Muscle layer of colon (tissue), 2 donors: ENCODE measurements at regions not wholly inside any gene's neighbourhood (a gene's known extent, or its start where the extent isn't known, plus 50 kb on each side); places are given as distances from the start of the nearest gene placed in this dataset.

Source experiments
- H3K27ac ChIP-seq: one replicate; pipeline ENCODE4 v1.7.0; 2013; ENCODE audit warnings: low read depth, mild to moderate bottlenecking, low read length, moderate library complexity
- H3K27me3 ChIP-seq, 2 donors: one replicate each; pipeline ENCODE4 v1.7.0; 2013; ENCODE audit warnings: low read length in 2 of 2, mild to moderate bottlenecking in 2 of 2; ENCODE audit not compliant: insufficient read depth in 2 of 2, control insufficient read depth in 1 of 2
- H3K36me3 ChIP-seq: one replicate; pipeline ENCODE4 v1.7.0; 2013; ENCODE audit warnings: mild to moderate bottlenecking, low read length; ENCODE audit not compliant: insufficient read depth
- H3K4me1 ChIP-seq: one replicate; pipeline ENCODE4 v1.7.0; 2013; ENCODE audit warnings: mild to moderate bottlenecking, low read length; ENCODE audit not compliant: insufficient read depth
- H3K4me3 ChIP-seq, 2 donors: one replicate each; pipeline ENCODE4 v1.7.0; 2013; ENCODE audit warnings: low read length in 2 of 2, low read depth in 1 of 2, mild to moderate bottlenecking in 1 of 2, moderate library complexity in 1 of 2
- H3K9ac ChIP-seq: one replicate; pipeline ENCODE4 v1.7.0; 2013; ENCODE audit warnings: low read length
- H3K9me3 ChIP-seq: one replicate; pipeline ENCODE4 v1.7.0; 2013; ENCODE audit warnings: mild to moderate bottlenecking, low read length
- donor health status: abdominal sarcoma.
- donor health status: Adenocarcinoma of cecum.

DNA sequence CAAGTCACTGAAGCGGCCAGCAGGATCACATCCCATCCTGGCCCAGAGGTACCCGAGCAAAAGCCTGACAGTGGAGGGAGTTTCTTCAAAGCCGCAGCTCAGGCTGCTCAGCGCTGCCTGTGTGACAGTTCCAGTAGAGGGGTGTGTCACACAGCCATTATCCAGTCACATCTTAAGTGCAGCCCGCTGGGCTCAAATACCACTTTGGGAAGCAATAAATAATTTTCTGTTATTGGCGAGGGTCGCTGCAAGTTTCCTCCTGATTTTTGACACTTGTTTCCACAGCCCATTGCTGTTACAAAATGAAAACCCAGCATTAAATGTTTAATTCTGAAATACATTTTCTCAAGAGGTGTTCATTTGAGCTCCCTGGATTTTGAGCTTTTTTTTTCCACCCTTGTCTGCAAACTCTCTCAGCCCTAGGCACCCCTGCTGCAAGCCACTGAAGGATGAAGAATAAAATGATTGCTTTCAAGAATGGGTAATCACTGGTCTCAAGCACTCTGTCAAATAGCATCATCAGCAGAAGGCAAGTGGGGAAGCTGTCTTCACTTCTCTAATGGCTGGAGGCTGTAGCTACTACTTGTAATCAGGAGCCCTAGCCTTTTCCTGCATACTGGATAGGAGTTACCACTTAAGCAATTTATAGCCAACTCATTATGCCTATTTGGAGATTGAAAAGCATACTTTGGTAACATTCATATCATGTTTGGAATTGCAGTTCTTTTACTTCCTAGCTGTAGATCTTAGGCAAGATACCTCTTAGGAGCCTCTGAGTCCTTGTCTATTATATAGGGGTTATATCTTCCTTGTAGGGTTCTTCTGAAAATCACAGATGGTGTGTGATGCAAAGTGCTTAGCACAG, 373.7 kb downstream of the METTL15 start:
- Histone ChIP-seq H3K4me1 (peaks cover under 1% of the 10 kb centered on the region), H3K27ac (no peak overlapping the region), H3K9me3 (no peaks in the 10 kb centered on the region), H3K9ac (no peak overlapping the region), H3K27me3 (no peaks in the 10 kb centered on the region), H3K4me3 (no peak overlapping the region), H3K36me3 (no peaks in the 10 kb centered on the region)

DNA sequence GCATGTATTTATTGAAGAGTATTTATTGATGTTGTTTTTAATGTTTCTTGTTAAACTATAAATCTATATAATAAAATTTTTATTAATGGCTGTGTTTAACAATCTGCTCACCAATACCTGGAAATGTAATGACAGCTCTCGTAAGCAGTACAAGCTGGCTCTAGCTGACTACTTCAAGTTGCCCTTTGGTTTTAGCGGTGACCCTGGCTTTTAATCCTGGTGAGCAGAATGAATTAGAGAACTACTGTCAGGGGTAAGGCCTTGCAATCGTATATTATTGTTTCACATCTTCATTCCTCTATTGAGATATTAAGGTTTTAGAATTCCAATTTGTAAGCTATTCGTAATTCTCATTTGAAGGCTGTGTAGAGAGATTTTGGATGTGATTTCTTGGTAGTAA, 372.2 kb downstream of the METTL15 start:
- H3K27ac ChIP-seq = no peak overlapping the region
- no peaks in the 10 kb centered on the region for H3K36me3 ChIP-seq
- H3K27me3 ChIP-seq = no peaks in the 10 kb centered on the region
- H3K4me1 ChIP-seq = peaks cover 12% of the 10 kb centered on the region
- H3K9me3 ChIP-seq = no peaks in the 10 kb centered on the region
- no peak overlapping the region for H3K9ac ChIP-seq
- no peak overlapping the region for H3K4me3 ChIP-seq

DNA sequence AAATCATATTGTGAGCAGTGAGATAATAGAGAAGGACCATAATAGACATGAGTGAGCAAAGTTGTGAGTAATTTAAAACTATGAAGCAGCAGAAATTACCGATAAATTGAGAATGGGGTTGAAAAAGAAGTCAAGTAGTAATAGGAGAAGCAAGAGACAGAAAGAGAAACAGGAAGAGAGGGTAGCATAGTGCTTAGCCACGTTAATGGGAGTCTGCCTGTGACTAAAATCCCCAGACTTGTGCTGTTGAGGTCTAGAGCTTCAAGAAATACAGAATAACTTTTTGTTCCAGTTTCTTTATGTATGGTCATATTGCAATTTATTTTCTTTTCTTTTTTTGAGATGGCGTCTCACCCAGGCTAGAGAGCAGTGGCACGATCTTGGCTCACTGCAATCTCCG, 368.7 kb downstream of the METTL15 start:
- peaks cover 12% of the 10 kb centered on the region for H3K4me1 ChIP-seq
- H3K4me3 ChIP-seq = no peak overlapping the region
- H3K9me3 ChIP-seq = no peaks in the 10 kb centered on the region
- no peak overlapping the region for H3K9ac ChIP-seq
- H3K27me3 ChIP-seq = no peaks in the 10 kb centered on the region
- H3K27ac ChIP-seq = no peak overlapping the region
- H3K36me3 ChIP-seq = no peaks in the 10 kb centered on the region

DNA sequence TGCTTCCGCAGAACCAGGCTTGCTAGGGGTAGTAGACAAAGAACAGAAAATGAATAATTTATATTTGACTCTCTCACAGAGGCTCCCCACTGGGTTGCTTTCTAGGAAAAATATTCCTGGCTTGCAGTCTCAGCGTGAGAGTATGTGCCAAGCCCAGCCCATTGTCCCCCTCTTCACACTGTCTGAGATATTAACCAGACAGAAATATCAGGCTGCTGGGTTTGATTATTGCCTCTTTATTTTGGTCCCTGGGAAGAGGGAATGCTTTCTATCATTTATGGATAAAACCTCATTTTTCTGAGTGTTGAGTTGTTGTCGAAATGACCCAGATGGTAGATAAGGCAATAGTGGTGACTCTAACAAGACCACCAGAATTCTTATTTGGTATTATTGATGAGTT, 367.9 kb downstream of the METTL15 start:
- Histone ChIP-seq H3K4me3 (no peak overlapping the region), H3K27me3 (no peaks in the 10 kb centered on the region), H3K9me3 (no peaks in the 10 kb centered on the region), H3K4me1 (peaks cover 12% of the 10 kb centered on the region), H3K27ac (no peak overlapping the region), H3K36me3 (no peaks in the 10 kb centered on the region), H3K9ac (no peak overlapping the region)

DNA sequence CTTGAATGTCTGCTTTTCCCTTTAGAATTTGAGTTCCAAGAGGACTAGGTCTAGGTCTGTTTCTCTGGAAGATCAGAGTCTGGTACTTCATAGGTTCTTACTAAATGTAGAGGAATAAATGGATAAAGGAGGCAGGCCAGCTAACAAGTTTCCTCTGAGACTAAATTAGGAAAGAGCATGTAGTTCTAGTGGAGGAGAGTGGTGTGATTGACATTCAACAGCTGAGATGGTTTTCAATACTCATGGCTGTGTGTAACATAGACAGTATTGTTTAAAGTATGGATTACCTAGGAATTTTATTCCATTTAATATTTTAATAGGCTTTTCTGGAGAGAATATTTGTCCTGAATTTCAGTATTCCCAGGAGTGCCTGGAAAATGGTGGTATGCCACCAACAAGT, 364.7 kb downstream of the METTL15 start:
- no peak overlapping the region for H3K4me3 ChIP-seq
- no peak overlapping the region for H3K9ac ChIP-seq
- peaks cover 12% of the 10 kb centered on the region for H3K4me1 ChIP-seq
- no peaks in the 10 kb centered on the region for H3K36me3 ChIP-seq
- H3K27ac ChIP-seq = no peak overlapping the region
- H3K9me3 ChIP-seq = no peaks in the 10 kb centered on the region
- no peaks in the 10 kb centered on the region for H3K27me3 ChIP-seq

DNA sequence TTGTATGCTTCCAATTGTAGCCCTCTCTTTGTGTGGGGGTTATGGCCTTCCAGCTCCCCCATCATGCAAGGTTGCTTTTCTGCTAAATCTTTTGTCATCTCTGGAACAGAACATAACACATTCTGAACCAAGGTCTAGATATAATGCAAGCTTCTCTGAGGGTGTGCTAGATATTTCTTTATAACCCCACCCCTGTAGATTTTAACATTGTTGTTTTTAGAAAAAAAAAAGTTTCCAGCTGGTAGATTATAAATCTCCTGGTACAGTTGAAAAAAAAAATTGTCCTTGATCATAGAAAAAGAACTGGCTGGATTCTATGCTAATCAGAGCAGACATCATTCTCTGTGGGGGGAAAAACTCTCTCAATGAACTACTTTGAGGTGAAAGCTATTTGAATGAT, 363.3 kb downstream of the METTL15 start:
- Histone ChIP-seq H3K27ac (no peak overlapping the region), H3K27me3 (no peaks in the 10 kb centered on the region), H3K36me3 (no peaks in the 10 kb centered on the region), H3K9ac (no peak overlapping the region), H3K9me3 (no peaks in the 10 kb centered on the region), H3K4me3 (no peak overlapping the region), H3K4me1 (peaks cover 9% of the 10 kb centered on the region)

DNA sequence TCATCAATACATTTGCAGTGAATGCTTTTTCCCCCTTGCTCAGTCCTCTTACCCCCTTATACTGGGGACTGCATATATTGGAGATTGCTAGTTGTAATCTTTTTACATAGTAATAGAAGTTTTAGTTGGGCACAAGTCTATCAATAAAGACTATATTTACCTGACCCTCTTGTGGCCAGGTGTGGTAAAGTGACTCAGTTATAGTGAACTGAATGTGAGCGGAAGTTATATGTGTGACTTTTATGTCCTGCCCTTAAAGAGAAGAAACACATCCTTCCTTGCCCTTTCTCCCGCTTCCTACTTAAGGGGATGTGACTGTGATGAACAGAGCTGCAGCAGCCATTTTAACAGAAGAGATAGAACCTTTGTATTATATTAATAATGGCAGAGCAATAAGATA, 362.0 kb downstream of the METTL15 start:
- H3K27me3 ChIP-seq = no peaks in the 10 kb centered on the region
- H3K27ac ChIP-seq = no peak overlapping the region
- H3K4me1 ChIP-seq = no peaks in the 10 kb centered on the region
- no peaks in the 10 kb centered on the region for H3K36me3 ChIP-seq
- no peak overlapping the region for H3K9ac ChIP-seq
- no peak overlapping the region for H3K4me3 ChIP-seq
- no peaks in the 10 kb centered on the region for H3K9me3 ChIP-seq

DNA sequence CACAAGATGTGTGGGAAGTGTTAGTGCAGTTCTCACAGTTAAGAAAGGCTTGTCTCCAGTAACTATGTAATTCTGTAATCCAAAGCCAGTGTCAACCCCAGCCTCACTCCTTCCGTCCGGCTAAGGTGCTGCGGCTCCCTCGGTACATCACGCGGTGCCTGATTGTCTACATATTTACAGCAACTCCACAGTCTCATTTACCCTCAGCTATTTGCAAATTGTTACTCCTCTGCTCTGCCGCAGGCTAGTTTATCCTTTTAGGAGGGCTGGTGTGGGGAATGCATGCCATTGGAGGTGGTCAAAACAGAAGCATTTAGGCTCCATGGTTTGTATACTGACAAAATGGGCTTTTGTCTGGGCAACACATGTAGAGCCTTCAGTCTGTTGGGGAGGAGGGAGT, 358.3 kb downstream of the METTL15 start:
- no peak overlapping the region for H3K27ac ChIP-seq

DNA sequence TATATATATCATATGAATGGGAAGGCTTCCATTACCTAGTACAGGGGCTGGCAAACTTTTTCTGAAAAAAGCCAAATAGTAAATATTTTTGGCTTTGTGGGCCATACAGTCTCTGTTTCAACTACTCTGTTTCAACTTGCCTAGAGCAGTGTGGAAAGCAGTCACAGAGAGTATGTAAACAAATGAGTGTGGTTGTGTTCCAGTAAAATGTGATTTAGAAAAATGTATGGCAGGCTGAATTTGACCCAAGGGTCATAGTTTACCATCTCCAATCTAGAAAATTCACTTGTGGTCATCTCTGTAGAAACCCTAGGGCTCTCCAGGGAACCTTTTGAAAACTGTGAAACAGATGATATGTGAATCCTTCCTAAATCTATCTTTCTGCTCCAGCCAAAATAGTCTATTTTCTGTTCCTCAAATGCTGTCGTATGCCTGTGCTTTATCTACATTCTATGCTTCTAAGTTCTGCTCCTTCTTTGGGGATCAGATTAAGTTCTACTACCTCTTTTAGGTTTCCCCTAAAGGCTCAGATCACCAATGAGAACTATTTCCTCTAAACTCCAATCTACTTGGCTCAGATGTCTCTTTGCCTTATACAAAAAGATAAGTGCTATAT, 356.2 kb downstream of the METTL15 start:
- Histone ChIP-seq H3K4me3 (no peak overlapping the region), H3K9ac (no peak overlapping the region), H3K4me1 (no peaks in the 10 kb centered on the region), H3K36me3 (no peaks in the 10 kb centered on the region), H3K27ac (no peak overlapping the region), H3K27me3 (no peaks in the 10 kb centered on the region), H3K9me3 (no peaks in the 10 kb centered on the region)

More for the DNA sequence above, 358.3 kb downstream of the METTL15 start:
- no peaks in the 10 kb centered on the region for H3K27me3 ChIP-seq
- no peaks in the 10 kb centered on the region for H3K4me1 ChIP-seq
- H3K9me3 ChIP-seq = no peaks in the 10 kb centered on the region
- no peak overlapping the region for H3K9ac ChIP-seq
- no peaks in the 10 kb centered on the region for H3K36me3 ChIP-seq
- H3K4me3 ChIP-seq = no peak overlapping the region

DNA sequence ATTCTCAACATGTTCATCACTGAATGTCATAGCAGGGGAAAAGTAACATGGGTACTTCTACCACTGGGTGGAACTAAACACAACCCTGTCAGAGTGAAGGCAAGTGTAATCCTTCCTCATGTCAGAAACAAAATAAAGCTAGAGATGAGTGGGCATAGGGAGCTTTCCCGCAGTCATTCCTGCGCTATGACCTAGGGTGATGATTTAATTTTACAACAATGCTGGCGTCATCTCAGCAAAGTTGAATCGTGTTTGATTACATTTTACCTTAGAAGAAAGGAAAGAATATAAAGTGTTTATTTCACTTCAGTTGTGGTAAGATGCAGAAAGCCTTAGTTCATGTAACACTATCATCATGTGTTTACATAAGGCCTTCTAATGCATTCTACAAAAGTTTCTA, 355.6 kb downstream of the METTL15 start:
- H3K4me1 ChIP-seq = no peaks in the 10 kb centered on the region
- H3K9ac ChIP-seq = no peak overlapping the region
- H3K4me3 ChIP-seq = no peak overlapping the region
- no peaks in the 10 kb centered on the region for H3K27me3 ChIP-seq
- H3K27ac ChIP-seq = no peak overlapping the region
- no peaks in the 10 kb centered on the region for H3K9me3 ChIP-seq
- H3K36me3 ChIP-seq = no peaks in the 10 kb centered on the region

DNA sequence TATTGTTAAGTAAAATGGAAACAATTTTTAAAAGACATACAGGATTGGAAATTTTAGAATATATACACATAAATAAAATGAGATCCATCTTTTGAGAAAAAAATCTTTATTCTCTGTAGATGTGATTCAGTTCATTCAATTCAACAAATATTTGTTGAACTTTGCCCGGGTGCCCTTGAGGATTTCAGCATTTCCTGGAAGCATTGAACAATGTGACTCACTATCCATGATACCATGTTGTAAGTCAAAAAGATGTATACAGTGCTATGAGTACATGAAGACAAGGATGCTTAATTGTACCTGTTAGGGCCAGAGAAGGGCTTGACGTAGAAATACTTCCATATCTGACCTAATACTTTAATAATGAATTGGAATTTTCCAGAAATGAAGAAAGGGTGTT, 353.7 kb downstream of the METTL15 start:
- Histone ChIP-seq H3K4me1 (no peaks in the 10 kb centered on the region), H3K9ac (no peak overlapping the region), H3K36me3 (no peaks in the 10 kb centered on the region), H3K9me3 (no peaks in the 10 kb centered on the region), H3K27me3 (no peaks in the 10 kb centered on the region), H3K4me3 (no peak overlapping the region), H3K27ac (no peak overlapping the region)

DNA sequence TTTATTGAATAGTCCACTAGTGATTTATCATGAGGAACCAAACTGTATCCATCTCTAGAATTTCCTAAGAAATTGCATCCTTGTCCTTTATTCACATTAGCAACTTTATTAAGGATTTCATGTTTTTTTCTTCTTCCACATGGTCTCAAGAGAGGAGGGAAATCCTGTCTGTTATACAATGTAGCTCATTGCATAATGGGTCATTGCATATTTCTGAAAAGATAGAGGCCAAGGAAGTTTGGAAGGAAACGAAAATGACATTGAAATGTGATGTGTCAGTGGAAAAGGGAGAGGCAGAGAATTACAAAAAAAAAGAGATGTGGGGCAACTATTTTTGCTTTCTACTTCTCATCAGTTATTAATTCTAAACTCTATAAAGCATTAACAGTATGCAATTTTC, 353.1 kb downstream of the METTL15 start:
- no peaks in the 10 kb centered on the region for H3K27me3 ChIP-seq
- no peak overlapping the region for H3K9ac ChIP-seq
- H3K9me3 ChIP-seq = no peaks in the 10 kb centered on the region
- no peaks in the 10 kb centered on the region for H3K36me3 ChIP-seq
- no peaks in the 10 kb centered on the region for H3K4me1 ChIP-seq
- no peak overlapping the region for H3K27ac ChIP-seq
- no peak overlapping the region for H3K4me3 ChIP-seq
